ENCODE measurements at regions not wholly inside any gene's neighbourhood (a gene's known extent, or its start where the extent isn't known, plus 50 kb on each side); places are given as distances from the start of the nearest gene placed in this dataset.

DNA sequence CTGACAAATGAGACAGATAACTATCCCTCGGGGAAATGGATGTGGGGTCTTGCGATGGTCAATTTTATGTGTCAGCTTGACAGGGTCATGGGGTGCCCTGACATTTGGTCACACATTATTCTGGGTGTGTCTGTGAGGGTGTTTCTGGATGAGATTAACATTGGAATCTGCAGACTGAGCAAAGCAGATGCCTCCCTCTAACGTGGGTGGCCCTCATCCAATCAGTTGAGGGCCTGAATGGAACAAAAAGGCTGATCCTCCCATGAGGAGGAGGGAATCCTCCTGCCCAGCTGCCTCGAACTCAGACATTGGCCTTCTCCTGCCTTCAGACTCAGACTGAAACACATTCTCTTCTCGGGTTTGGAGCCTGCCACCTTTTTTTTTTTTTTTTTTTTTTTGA lies 69.0 kb downstream of the MINAR1 start:
- TF ChIP-seq, protein P1, sequence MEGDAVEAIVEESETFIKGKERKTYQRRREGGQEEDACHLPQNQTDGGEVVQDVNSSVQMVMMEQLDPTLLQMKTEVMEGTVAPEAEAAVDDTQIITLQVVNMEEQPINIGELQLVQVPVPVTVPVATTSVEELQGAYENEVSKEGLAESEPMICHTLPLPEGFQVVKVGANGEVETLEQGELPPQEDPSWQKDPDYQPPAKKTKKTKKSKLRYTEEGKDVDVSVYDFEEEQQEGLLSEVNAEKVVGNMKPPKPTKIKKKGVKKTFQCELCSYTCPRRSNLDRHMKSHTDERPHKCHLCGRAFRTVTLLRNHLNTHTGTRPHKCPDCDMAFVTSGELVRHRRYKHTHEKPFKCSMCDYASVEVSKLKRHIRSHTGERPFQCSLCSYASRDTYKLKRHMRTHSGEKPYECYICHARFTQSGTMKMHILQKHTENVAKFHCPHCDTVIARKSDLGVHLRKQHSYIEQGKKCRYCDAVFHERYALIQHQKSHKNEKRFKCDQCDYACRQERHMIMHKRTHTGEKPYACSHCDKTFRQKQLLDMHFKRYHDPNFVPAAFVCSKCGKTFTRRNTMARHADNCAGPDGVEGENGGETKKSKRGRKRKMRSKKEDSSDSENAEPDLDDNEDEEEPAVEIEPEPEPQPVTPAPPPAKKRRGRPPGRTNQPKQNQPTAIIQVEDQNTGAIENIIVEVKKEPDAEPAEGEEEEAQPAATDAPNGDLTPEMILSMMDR (conservative IDR thresholded peaks at IDR 0.05; ENCODE audit: low read length) = no peak
- no peak for TF ChIP-seq EZH2phosphoT487 (IDR thresholded peaks at IDR 0.05; ENCODE audit: borderline replicate concordance, low read depth, low read length)
